ENCODE measurements at regions not wholly inside any gene's neighbourhood (a gene's known extent, or its start where the extent isn't known, plus 50 kb on each side); places are given as distances from the start of the nearest gene placed in this dataset.

DNA sequence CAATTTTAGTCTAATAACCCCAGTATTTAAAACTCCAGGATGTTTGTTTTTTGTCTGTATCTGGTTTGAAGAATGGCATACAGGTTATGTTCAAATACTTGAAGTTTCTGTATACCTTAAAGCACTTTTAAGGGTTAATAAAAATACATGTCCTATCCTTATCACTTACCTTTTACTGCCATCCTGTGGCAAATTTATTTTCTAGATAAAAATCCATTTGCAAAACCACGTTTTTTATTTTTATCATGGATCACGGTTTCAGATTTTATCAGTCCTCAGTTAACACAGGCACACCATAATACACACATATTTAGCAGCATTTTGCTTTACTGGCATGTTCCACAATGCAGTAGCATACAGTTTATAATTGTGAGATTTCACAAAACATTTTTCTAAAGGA is 113.3 kb upstream of the H2AZ1 start:
- H3K4me3 ChIP-seq (ENCODE audit: low read depth, low read length) = no peak overlapping the region
- TF ChIP-seq, protein P1, sequence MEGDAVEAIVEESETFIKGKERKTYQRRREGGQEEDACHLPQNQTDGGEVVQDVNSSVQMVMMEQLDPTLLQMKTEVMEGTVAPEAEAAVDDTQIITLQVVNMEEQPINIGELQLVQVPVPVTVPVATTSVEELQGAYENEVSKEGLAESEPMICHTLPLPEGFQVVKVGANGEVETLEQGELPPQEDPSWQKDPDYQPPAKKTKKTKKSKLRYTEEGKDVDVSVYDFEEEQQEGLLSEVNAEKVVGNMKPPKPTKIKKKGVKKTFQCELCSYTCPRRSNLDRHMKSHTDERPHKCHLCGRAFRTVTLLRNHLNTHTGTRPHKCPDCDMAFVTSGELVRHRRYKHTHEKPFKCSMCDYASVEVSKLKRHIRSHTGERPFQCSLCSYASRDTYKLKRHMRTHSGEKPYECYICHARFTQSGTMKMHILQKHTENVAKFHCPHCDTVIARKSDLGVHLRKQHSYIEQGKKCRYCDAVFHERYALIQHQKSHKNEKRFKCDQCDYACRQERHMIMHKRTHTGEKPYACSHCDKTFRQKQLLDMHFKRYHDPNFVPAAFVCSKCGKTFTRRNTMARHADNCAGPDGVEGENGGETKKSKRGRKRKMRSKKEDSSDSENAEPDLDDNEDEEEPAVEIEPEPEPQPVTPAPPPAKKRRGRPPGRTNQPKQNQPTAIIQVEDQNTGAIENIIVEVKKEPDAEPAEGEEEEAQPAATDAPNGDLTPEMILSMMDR (conservative IDR thresholded peaks at IDR 0.05; ENCODE audit: low read depth, low read length) = no peak
- DNase-seq (ENCODE audit: low read depth) = no peak

DNA sequence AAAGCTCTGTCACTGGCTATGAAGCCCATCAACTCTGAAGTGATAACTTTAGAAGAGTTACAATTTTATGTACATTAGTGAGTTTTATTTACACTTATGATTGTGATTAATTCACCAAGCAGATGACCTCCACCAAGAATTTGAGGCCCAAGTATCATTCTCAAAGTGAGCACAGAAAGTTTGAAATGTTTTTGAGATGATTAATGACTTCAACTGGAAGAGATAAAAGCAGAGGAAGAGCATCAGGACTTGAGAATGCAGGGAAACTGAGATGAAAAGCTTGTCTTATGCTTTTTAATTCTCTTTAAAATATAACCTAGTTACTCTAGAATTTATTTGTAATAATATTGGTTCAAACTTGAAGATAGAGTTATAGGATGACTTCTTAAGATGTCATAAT is 112.8 kb upstream of the H2AZ1 start:
- H3K4me3 ChIP-seq (ENCODE audit: low read depth, low read length) = no peak overlapping the region
- no peak for DNase-seq (ENCODE audit: low read depth)
- TF ChIP-seq, protein P1 (conservative IDR thresholded peaks at IDR 0.05; ENCODE audit: low read depth, low read length) = no peak

DNA sequence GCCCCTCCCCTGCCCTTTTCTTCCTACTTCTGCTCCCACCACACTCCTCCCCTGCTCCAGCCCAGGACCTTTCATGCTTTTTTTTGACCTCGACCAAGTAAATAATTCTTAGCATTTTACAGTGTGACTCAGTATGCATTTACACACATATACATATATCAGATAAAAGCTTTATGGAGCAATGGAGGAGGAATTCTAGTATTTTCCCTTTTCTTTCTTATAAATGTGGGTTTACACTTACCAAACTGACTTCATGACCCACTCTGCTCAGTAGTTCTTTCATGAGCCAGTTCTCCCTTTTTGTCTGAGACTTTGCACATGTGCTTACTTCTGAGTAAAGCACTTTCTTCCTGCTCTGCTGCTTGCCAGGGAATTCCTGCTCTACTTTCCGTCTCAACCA is 111.8 kb upstream of the H2AZ1 start:
- no peak for DNase-seq (ENCODE audit: low read depth)
- H3K4me3 ChIP-seq (ENCODE audit: low read depth, low read length) = no peak overlapping the region
- TF ChIP-seq, protein P1 (conservative IDR thresholded peaks at IDR 0.05; ENCODE audit: low read depth, low read length) = no peak

DNA sequence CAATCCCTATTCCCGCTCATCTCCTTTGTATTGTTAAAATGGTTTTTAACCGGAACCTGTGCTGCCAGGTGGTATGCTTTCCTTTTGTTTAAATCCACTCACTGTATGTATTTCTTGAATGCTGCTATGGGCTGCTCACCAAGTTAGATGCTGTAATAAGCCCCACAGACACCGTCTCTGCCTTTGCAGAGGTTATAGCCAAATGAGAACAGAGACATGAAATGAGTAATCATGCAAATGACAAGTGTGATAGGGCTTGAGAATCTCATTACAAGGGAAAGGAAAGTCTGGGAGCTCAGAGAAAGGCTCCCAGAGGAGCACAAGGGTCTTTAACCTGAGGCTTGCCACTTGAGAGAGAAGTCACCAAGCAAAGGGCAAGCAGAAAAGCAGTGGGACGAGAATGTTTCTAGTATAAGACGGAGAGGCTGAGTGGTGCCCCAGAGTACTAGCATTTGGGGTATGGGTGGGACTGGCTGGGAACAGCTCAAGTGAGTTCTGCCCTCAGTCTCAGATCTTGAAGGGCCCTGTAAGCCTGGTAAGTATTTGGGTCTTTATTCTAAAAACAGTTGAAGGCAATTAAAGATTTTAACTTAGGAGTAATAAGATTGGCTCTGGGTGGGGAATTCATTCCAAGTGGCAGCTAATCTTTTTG is 110.8 kb upstream of the H2AZ1 start:
- no peak for DNase-seq (ENCODE audit: low read depth)
- TF ChIP-seq, protein P1 (conservative IDR thresholded peaks at IDR 0.05; ENCODE audit: low read depth, low read length) = no peak
- no peak overlapping the region for H3K4me3 ChIP-seq (ENCODE audit: low read depth, low read length)

DNA sequence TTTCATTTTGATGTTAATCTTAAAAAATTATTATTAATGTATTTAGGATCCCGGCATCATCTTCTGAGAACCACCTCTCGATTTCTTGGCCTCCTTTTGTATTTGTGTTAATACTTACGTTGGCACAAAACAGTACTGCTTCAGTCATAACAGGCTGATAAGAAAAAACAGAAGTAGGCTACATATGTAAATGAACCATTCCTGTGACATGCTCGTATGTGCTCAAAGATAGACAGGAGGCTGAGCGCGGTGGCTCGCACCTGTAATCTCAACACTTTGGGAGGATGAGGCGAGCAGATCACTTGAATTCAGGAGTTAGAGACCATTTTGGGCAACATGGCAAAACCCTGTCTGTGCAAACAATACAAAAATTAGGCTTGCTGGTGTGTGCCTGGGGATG is 109.4 kb upstream of the H2AZ1 start:
- TF ChIP-seq, protein P1 (conservative IDR thresholded peaks at IDR 0.05; ENCODE audit: low read depth, low read length) = no peak
- no peak for DNase-seq (ENCODE audit: low read depth)
- H3K4me3 ChIP-seq (ENCODE audit: low read depth, low read length) = no peak overlapping the region

DNA sequence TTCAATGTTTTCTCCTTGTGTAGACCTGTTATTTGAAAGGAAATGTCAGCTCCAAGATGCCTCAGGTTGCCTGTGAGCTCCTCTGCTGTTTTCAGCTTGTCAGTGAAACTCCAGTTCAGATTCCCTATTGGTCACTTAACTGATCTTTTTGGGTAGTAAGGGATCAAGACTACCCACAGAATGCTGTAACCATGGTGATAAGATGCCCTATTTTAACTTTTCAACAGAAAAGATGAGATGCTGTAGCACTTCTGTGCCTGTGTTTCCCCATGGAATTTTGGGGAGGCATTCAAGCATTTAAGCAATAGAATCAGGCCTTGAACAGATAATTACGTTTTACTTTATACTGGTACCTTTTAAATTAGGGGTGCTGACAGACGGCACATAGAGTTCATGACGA is 106.6 kb upstream of the H2AZ1 start:
- no peak overlapping the region for H3K4me3 ChIP-seq (ENCODE audit: low read depth, low read length)
- TF ChIP-seq, protein P1 (conservative IDR thresholded peaks at IDR 0.05; ENCODE audit: low read depth, low read length) = no peak
- no peak for DNase-seq (ENCODE audit: low read depth)

DNA sequence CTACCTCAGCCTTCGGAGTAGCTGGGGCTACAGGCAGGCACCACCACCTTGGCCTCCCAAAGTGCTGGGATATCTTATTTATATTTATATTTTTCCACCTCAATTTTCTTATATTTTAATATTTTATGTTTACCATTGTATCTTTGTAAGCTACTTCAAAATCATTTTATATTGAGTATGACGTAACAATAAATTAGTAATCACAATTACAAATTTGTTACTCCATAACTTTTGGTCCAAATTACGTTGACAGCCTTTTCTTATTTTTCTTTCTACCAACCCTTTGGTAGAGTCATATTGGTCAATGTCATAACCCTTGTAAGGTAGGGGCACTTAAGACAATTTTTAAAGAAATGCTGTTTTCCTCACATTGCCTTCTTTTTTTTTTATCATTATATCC is 104.0 kb upstream of the H2AZ1 start:
- TF ChIP-seq, protein P1 (conservative IDR thresholded peaks at IDR 0.05; ENCODE audit: low read depth, low read length) = no peak
- no peak for DNase-seq (ENCODE audit: low read depth)
- no peak overlapping the region for H3K4me3 ChIP-seq (ENCODE audit: low read depth, low read length)

Measured in epithelial cell of proximal tubule (primary cell).